Brain microvascular endothelial cell (primary cell): ENCODE measurements at regions not wholly inside any gene's neighbourhood (a gene's known extent, or its start where the extent isn't known, plus 50 kb on each side); places are given as distances from the start of the nearest gene placed in this dataset.

Experiments
- DNase-seq: peaks from one replicate; pipeline ENCODE4 v3.0.0-alpha.2; 2020
- H3K27ac ChIP-seq: fragments of 250-450 bp; sonication (Bioruptor Pico); 2 replicates; pipeline ENCODE4 v1.5.1; 2020; ENCODE audit warnings: mild to moderate bottlenecking, moderate library complexity
- H3K27me3 ChIP-seq: fragments of 250-450 bp; sonication (Bioruptor Pico); replicated peaks from 2 replicates; pipeline ENCODE4 v1.5.1; 2020; ENCODE audit warnings: mild to moderate bottlenecking
- H3K36me3 ChIP-seq: fragments of 250-450 bp; sonication (Bioruptor Pico); replicated peaks from 2 replicates; pipeline ENCODE4 v1.5.1; 2020; ENCODE audit warnings: mild to moderate bottlenecking
- H3K4me3 ChIP-seq: 2 replicates; pipeline ENCODE4 v1.5.1; 2011; ENCODE audit warnings: low read depth, mild to moderate bottlenecking, control low read depth, low read length, moderate library complexity
- CTCF ChIP-seq: IDR thresholded peaks from 2 replicates; pipeline ENCODE4 v1.5.1; 2011; ENCODE audit warnings: low read depth, mild to moderate bottlenecking, moderate library complexity, low read length, control low read depth, inconsistent platforms; ENCODE audit errors: missing control alignments
- in situ Hi-C: cut with HindIII; loops from 2 replicates; pipeline ENCODE4 v1.10.0; 2017; ENCODE audit warnings: low sequenced_read_pairs, low pct_ligation_motif_present

- no peaks in the 10 kb centered on the region for H3K27me3 ChIP-seq
- no peak overlapping the region for H3K27ac ChIP-seq
- no peak for DNase-seq
- in situ Hi-C loops, result no loop called here
- no peaks in the 10 kb centered on the region for H3K36me3 ChIP-seq
- TF ChIP-seq CTCF, result no peak
- H3K4me3 ChIP-seq, result no peak overlapping the region
These were observed 168.8 kb upstream of the CD96 start for GRCh38 chr3:111373239-111373638.

GRCh38 chr3:111373861-111374260 is 168.1 kb upstream of the CD96 start:
- H3K36me3 ChIP-seq, result no peaks in the 10 kb centered on the region
- H3K4me3 ChIP-seq, result no peak overlapping the region
- peak; percentile 14 for DNase-seq
- H3K27me3 ChIP-seq, result no peaks in the 10 kb centered on the region
- TF ChIP-seq CTCF, result no peak
- H3K27ac ChIP-seq, result no peak overlapping the region
- in situ Hi-C loops, result no loop called here

- in situ Hi-C loops, result no loop called here
These were observed 156.0 kb upstream of the CD96 start for GRCh38 chr3:111385971-111386495.

GRCh38 chr3:111392894-111393398 is 149.1 kb upstream of the CD96 start:
- DNase-seq, result no peak
- TF ChIP-seq CTCF, result no peak
- in situ Hi-C loops, result no loop called here
- Histone ChIP-seq H3K36me3 (no peaks in the 10 kb centered on the region), H3K27ac (no peak overlapping the region), H3K4me3 (no peak overlapping the region), H3K27me3 (no peaks in the 10 kb centered on the region)

More at GRCh38 chr3:111385971-111386495, 156.0 kb upstream of the CD96 start:
- DNase-seq, result no peak
- Histone ChIP-seq H3K27me3 (no peaks in the 10 kb centered on the region), H3K4me3 (no peak overlapping the region), H3K27ac (no peak overlapping the region), H3K36me3 (no peaks in the 10 kb centered on the region)
- TF ChIP-seq CTCF, result no peak

- in situ Hi-C loops, result no loop called here
- DNase-seq, result no peak
- no peak overlapping the region for H3K4me3 ChIP-seq
- no peak overlapping the region for H3K27ac ChIP-seq
- H3K36me3 ChIP-seq, result no peaks in the 10 kb centered on the region
- no peak for TF ChIP-seq CTCF
- H3K27me3 ChIP-seq, result no peaks in the 10 kb centered on the region
These were observed 129.3 kb upstream of the CD96 start for GRCh38 chr3:111412656-111413055.

GRCh38 chr3:111414531-111414930 is 127.5 kb upstream of the CD96 start:
- in situ Hi-C loops, result no loop called here
- Histone ChIP-seq H3K4me3 (no peak overlapping the region), H3K36me3 (no peaks in the 10 kb centered on the region), H3K27me3 (no peaks in the 10 kb centered on the region), H3K27ac (no peak overlapping the region)
- DNase-seq, result no peak
- no peak for TF ChIP-seq CTCF
